ENCODE measurements at regions not wholly inside any gene's neighbourhood (a gene's known extent, or its start where the extent isn't known, plus 50 kb on each side); places are given as distances from the start of the nearest gene placed in this dataset.

DNA sequence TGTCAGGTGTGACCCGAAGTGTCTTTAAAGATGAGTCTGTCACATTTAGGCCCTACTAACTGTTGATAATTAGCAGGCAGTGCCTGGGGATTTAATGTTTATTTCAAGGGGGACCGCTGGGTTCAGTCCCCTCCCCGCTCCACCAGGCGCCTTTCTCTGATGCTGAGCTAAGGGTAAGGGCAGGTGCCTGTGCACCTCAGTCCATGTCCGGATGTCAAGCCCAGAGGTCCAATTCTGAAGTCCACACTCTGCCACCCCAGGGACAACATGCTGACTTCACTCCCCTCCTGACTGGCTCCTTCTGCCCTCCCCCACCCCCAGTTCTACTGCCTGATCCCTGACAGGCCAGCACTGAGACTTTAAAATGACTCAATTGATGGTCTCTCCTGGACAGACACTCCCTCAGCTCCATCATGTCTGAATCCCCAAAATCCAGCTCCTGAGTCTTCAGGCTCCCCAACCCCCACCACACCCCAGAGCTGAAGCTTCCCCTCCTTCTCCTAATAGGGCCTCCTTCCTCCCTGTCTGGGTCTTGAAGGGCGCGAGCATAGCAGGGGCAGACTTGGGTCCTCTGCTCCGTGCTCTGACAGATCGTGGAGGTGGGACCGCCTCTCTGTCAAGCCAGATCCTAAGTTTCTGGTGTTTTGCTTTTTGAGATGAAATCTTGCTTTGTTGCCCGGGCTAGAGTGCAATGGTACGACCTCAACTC, 49.8 kb upstream of the ANO1 start:
- DNase-seq (ENCODE audit: low read depth): no peak
